Loucy (cell line): ENCODE measurements at regions not wholly inside any gene's neighbourhood (a gene's known extent, or its start where the extent isn't known, plus 50 kb on each side); places are given as distances from the start of the nearest gene placed in this dataset.

Experiments
- H2AFZ ChIP-seq: fragments of 200-600 bp; sonication (generic); 2 replicates; pipeline ENCODE4 v1.6.0; 2016; ENCODE audit warnings: antibody characterized with exemption, mild to moderate bottlenecking, low read length, moderate library complexity
- H3F3A ChIP-seq: fragments of 200-600 bp; 2 replicates; pipeline ENCODE4 v1.6.0; 2016; ENCODE audit warnings: antibody characterized with exemption, low read depth, mild to moderate bottlenecking
- H3K27me3 ChIP-seq: fragments of 200-600 bp; sonication (generic); 2 replicates; pipeline ENCODE4 v1.6.1; 2014; ENCODE audit warnings: low read length, mild to moderate bottlenecking; ENCODE audit not compliant: insufficient read depth, poor library complexity, severe bottlenecking
- H3K36me3 ChIP-seq: fragments of 200-600 bp; sonication (generic); 2 replicates; pipeline ENCODE4 v1.6.1; 2016; ENCODE audit warnings: low read length; ENCODE audit not compliant: insufficient read depth
- H3K4me1 ChIP-seq: fragments of 200-600 bp; sonication (generic); 2 replicates; pipeline ENCODE4 v1.5.1; 2014; ENCODE audit warnings: low read length, mild to moderate bottlenecking; ENCODE audit not compliant: insufficient read depth, poor library complexity, severe bottlenecking
- H3K4me2 ChIP-seq: fragments of 200-600 bp; sonication (generic); 2 replicates; pipeline ENCODE4 v1.6.0; 2014; ENCODE audit warnings: antibody characterized with exemption, low read length, low read depth, mild to moderate bottlenecking; ENCODE audit not compliant: poor library complexity, severe bottlenecking
- H3K4me3 ChIP-seq: fragments of 200-600 bp; sonication (generic); 2 replicates; pipeline ENCODE4 v1.5.1; 2014; ENCODE audit warnings: low read length, mild to moderate bottlenecking, mixed read lengths; ENCODE audit not compliant: poor library complexity, severe bottlenecking
- H3K79me2 ChIP-seq: fragments of 200-600 bp; sonication (generic); 2 replicates; pipeline ENCODE4 v1.6.1; 2014; ENCODE audit warnings: low read length; ENCODE audit not compliant: insufficient read depth
- H3K9ac ChIP-seq: fragments of 200-600 bp; sonication (generic); 2 replicates; pipeline ENCODE4 v1.6.0; 2014; ENCODE audit warnings: mild to moderate bottlenecking, low read depth, low read length, moderate library complexity; ENCODE audit not compliant: poor library complexity, severe bottlenecking
- H3K9me2 ChIP-seq: fragments of 200-600 bp; sonication (generic); replicated peaks from 2 replicates; pipeline ENCODE4 v1.6.1; 2016; ENCODE audit warnings: low read depth, low read length, mixed read lengths
- H3K9me3 ChIP-seq: fragments of 200-600 bp; sonication (generic); 2 replicates; pipeline ENCODE4 v1.6.1; 2014; ENCODE audit warnings: mild to moderate bottlenecking, antibody characterized with exemption, low read length, low read depth; ENCODE audit not compliant: insufficient read depth
- H4K20me1 ChIP-seq: fragments of 200-600 bp; sonication (generic); 2 replicates; pipeline ENCODE4 v1.6.0; 2014; ENCODE audit warnings: antibody characterized with exemption, low read length, mild to moderate bottlenecking; ENCODE audit not compliant: insufficient read depth, poor library complexity, severe bottlenecking
- EZH2phosphoT487 ChIP-seq: fragments of 200-600 bp; IDR thresholded peaks from 2 replicates; pipeline ENCODE4 v1.6.1; 2018; ENCODE audit warnings: antibody characterized with exemption, mild to moderate bottlenecking, moderate library complexity, borderline replicate concordance
- TF ChIP-seq, protein P1 (sequence below): fragments of 200-600 bp; sonication (generic); conservative IDR thresholded peaks from 2 replicates; pipeline ENCODE4 v1.5.1; 2014; ENCODE audit warnings: mild to moderate bottlenecking, antibody characterized with exemption, low read length

DNA sequence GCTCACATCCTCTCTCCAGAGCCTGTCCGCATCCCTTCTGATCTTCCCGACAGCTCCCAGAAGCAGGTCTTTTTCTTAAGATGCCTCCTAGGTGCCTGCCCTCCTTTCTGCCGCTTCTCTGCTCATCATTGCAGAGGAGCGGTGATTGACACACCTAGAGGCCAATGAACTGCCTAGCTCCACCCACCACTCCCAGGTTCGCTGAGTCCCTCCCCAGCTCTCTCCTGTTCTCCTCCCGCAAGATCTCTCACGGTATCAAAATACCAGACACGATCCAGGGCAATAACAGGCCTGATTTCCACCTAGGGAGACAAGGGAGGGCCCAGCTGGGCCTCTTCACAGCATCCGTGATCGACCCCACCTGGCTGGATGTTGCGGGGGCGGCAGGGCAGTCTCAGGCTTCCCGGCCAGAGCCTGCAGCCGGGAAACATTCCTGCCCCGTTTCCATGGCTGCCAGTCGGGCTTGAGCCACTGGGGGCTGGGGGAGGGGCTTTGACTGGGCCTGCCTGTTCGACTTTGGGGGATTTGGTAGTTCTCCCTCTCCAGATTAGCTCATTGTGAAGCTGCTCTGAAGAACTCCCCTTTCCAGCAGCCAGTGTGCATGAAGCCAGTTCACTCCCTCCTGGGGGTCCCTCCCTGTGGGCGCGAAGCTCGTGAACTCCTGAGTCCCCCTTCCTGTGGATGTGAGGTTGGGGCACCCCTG is 373.5 kb downstream of the RPS24 start:
- Histone ChIP-seq H3K4me2 (no peak overlapping the region), H3F3A (no peaks in the 10 kb centered on the region), H3K4me3 (no peak overlapping the region)

DNA sequence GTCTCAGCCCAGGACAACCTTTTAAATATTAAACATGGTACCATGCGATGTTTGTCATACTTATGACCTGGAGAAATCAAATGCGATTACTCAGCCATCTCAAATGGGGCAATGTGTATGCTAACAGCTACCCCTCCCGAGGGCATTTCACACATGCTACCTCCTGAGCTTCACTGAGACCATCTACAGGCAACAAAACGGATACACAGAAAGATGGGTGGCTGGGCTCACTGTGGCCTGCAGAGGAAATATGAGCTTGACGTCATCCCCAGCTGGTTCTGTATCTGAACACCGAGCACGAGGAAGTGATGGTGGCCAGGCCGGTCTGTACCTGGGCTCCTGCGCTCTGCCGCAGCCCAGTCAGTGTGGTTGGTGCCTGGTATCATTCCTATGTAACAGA is 374.3 kb downstream of the RPS24 start:
- H4K20me1 ChIP-seq, result no peaks in the 10 kb centered on the region
- TF ChIP-seq EZH2phosphoT487, result no peak
- TF ChIP-seq, protein P1, sequence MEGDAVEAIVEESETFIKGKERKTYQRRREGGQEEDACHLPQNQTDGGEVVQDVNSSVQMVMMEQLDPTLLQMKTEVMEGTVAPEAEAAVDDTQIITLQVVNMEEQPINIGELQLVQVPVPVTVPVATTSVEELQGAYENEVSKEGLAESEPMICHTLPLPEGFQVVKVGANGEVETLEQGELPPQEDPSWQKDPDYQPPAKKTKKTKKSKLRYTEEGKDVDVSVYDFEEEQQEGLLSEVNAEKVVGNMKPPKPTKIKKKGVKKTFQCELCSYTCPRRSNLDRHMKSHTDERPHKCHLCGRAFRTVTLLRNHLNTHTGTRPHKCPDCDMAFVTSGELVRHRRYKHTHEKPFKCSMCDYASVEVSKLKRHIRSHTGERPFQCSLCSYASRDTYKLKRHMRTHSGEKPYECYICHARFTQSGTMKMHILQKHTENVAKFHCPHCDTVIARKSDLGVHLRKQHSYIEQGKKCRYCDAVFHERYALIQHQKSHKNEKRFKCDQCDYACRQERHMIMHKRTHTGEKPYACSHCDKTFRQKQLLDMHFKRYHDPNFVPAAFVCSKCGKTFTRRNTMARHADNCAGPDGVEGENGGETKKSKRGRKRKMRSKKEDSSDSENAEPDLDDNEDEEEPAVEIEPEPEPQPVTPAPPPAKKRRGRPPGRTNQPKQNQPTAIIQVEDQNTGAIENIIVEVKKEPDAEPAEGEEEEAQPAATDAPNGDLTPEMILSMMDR, result no peak
- H3K4me3 ChIP-seq, result no peak overlapping the region
- H3K9ac ChIP-seq, result no peak overlapping the region
- H3K36me3 ChIP-seq, result no peaks in the 10 kb centered on the region
- H3K9me3 ChIP-seq, result no peaks in the 10 kb centered on the region
- H2AFZ ChIP-seq, result no peak overlapping the region
- no peaks in the 10 kb centered on the region for H3K9me2 ChIP-seq
- no peaks in the 10 kb centered on the region for H3K27me3 ChIP-seq
- no peaks in the 10 kb centered on the region for H3K4me1 ChIP-seq
- no peaks in the 10 kb centered on the region for H3K79me2 ChIP-seq
- H3K4me2 ChIP-seq, result no peak overlapping the region
- H3F3A ChIP-seq, result no peaks in the 10 kb centered on the region

More for the DNA sequence above, 373.5 kb downstream of the RPS24 start:
- Histone ChIP-seq H3K9me2 (no peaks in the 10 kb centered on the region), H3K36me3 (no peaks in the 10 kb centered on the region), H2AFZ (no peak overlapping the region), H3K4me1 (no peaks in the 10 kb centered on the region), H3K9me3 (no peaks in the 10 kb centered on the region), H3K9ac (no peak overlapping the region), H3K27me3 (no peaks in the 10 kb centered on the region), H4K20me1 (no peaks in the 10 kb centered on the region), H3K79me2 (no peaks in the 10 kb centered on the region)
- TF ChIP-seq EZH2phosphoT487, result no peak
- TF ChIP-seq, protein P1, result no peak

DNA sequence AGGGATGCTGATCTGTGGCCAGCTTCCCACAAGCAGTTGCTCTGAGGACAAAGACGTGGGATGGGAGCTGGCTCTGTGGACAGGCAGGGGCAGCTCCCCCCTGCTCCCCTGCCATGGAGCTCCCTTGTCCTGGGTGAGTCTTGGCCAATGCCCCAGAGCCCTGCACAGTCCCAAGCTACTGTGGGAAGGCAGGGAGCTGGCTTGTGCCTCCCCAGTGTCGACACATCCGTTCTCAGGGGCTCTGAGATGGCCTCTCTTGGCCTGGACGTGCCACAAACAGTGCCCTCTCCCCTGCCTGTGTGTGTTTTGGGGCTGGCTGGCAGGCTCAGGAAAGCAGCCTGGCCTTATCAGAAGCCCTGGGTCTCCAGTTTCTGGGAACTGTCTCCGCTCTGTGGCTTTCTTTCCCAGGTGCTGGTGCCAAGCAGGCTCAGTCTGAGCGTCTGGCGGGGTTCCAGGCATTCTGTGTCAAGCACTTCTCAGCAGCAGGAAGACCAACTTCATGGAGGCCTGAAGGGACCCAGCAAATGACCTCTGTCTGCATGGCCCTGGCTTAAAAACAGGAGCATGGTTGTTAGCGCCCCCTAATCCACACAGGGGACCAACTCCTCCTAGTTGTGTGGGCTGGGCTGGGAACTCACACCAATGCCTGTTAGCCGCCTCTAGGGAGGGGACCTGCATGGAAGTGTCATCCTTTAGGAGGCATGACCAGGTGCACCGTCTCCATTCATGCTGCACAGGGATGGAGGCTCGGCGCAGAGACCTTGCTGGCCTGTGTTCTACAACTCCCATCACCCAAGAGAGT is 375.2 kb downstream of the RPS24 start:
- Histone ChIP-seq H3K9ac (no peak overlapping the region), H3K4me3 (no peak overlapping the region), H3K4me2 (no peak overlapping the region), H3K79me2 (no peaks in the 10 kb centered on the region), H3F3A (no peaks in the 10 kb centered on the region), H3K27me3 (no peaks in the 10 kb centered on the region), H2AFZ (no peak overlapping the region), H3K9me3 (no peaks in the 10 kb centered on the region), H3K36me3 (no peaks in the 10 kb centered on the region), H3K4me1 (no peaks in the 10 kb centered on the region), H3K9me2 (no peaks in the 10 kb centered on the region), H4K20me1 (no peaks in the 10 kb centered on the region)
- TF ChIP-seq EZH2phosphoT487, result no peak
- TF ChIP-seq, protein P1, result no peak
